SK-N-SH (cell line): ENCODE measurements at regions not wholly inside any gene's neighbourhood (a gene's known extent, or its start where the extent isn't known, plus 50 kb on each side); places are given as distances from the start of the nearest gene placed in this dataset.

Experiments
- CTCF ChIA-PET: fragments of 300-600, 350-600 bp; formaldehyde crosslinking; extraction: SDS; loops from one replicate; lab custom pipeline; 2021; lab: Yijun Ruan, JAX
- POLR2A ChIA-PET: fragments of 350-600 bp; sonication (Branson Sonifier 250); formaldehyde crosslinking; extraction: SDS; loops from one replicate; lab custom pipeline; 2020; ENCODE audit warnings: antibody characterized with exemption, inconsistent platforms; lab: Yijun Ruan, JAX
- DNase-seq: peaks from one replicate; pipeline ENCODE4 v3.0.0; 2012
- H2AFZ ChIP-seq: fragments of 200-600 bp; sonication (generic); 2 replicates; pipeline ENCODE4 v1.8.1; 2016; ENCODE audit warnings: antibody characterized with exemption, mild to moderate bottlenecking, low read depth
- H3F3A ChIP-seq: fragments of 200-600 bp; sonication (generic); replicated peaks from 2 replicates; pipeline ENCODE3; 2016; ENCODE audit warnings: antibody characterized with exemption, mild to moderate bottlenecking; ENCODE audit not compliant: insufficient read depth
- H3K27ac ChIP-seq, 2 experiments: fragments of 200-500 bp in 1 of 2; fragments of 200-600 bp in 1 of 2; sonication (Bioruptor generic) in 1 of 2; sonication (generic), shearing (Covaris generic) in 1 of 2; 2 replicates each; pipeline versions ENCODE4 v1.5.1 to v1.6.1; 2014 to 2016; ENCODE audit warnings: low read depth in 2 of 2, inconsistent platforms in 1 of 2, low read length in 1 of 2, mild to moderate bottlenecking in 1 of 2, mixed read lengths in 1 of 2
- H3K27me3 ChIP-seq: fragments of 200-600 bp; sonication (generic), shearing (Covaris generic); 2 replicates; pipeline ENCODE4 v1.6.1; 2016; ENCODE audit warnings: mixed run types; ENCODE audit not compliant: insufficient read depth
- H3K36me3 ChIP-seq, 2 experiments: fragments of 200-500 bp in 1 of 2; fragments of 200-600 bp in 1 of 2; sonication (Bioruptor generic) in 1 of 2; sonication (generic) in 1 of 2; replicated peaks in 1 of 2; 2 replicates each; pipeline versions ENCODE3 to v1.5.1; 2014 to 2016; ENCODE audit warnings: low read length in 1 of 2, mild to moderate bottlenecking in 1 of 2; ENCODE audit not compliant: insufficient read depth in 2 of 2, control insufficient read depth in 1 of 2
- H3K4me1 ChIP-seq, 2 experiments: fragments of 200-500 bp in 1 of 2; fragments of 200-600 bp in 1 of 2; sonication (Bioruptor generic) in 1 of 2; sonication (generic), shearing (Covaris generic) in 1 of 2; 2 replicates each; pipeline versions ENCODE4 v1.5.1 to v1.6.1; 2014 to 2016; ENCODE audit warnings: low read depth in 1 of 2, low read length in 1 of 2, mixed run types in 1 of 2; ENCODE audit not compliant: insufficient read depth in 2 of 2, control insufficient read depth in 1 of 2
- H3K4me2 ChIP-seq: fragments of 200-600 bp; sonication (generic), shearing (Covaris generic); 2 replicates; pipeline ENCODE4 v1.6.1; 2017; ENCODE audit warnings: mixed run types
- H3K4me3 ChIP-seq, 2 experiments: fragments of 200-500 bp in 1 of 2; fragments of 200-600 bp in 1 of 2; sonication (Bioruptor generic) in 1 of 2; sonication (generic), shearing (Covaris generic) in 1 of 2; 2 replicates each; pipeline versions ENCODE4 v1.5.1 to v1.8.1; 2014 to 2016; ENCODE audit warnings: low read depth in 2 of 2, inconsistent platforms in 1 of 2, low read length in 1 of 2, mild to moderate bottlenecking in 1 of 2, mixed read lengths in 1 of 2, moderate library complexity in 1 of 2
- H3K79me2 ChIP-seq: fragments of 200-600 bp; sonication (generic); 2 replicates; pipeline ENCODE4 v1.8.1; 2017; ENCODE audit warnings: mild to moderate bottlenecking; ENCODE audit not compliant: insufficient read depth
- H3K9ac ChIP-seq: fragments of 200-600 bp; sonication (generic); 2 replicates; pipeline ENCODE4 v1.6.1; 2017; ENCODE audit warnings: mixed run types
- H3K9me2 ChIP-seq: fragments of 200-600 bp; sonication (generic); 2 replicates; pipeline ENCODE4 v1.6.1; 2017; ENCODE audit warnings: mixed run types
- H3K9me3 ChIP-seq: fragments of 200-600 bp; sonication (generic); 2 replicates; pipeline ENCODE4 v1.6.1; 2017; ENCODE audit warnings: mixed run types, mild to moderate bottlenecking, moderate library complexity
- H4K20me1 ChIP-seq: fragments of 200-600 bp; sonication (generic); 2 replicates; pipeline ENCODE4 v1.6.1; 2017; ENCODE audit warnings: mild to moderate bottlenecking, mixed run types; ENCODE audit not compliant: insufficient read depth
- CHD2 ChIP-seq: fragments of 150-350 bp; IDR thresholded peaks from 2 replicates; pipeline ENCODE4 v1.6.1; 2018; ENCODE audit warnings: low read length; ENCODE audit not compliant: partially characterized antibody
- EP300 ChIP-seq, 2 experiments: IDR thresholded peaks; 2 replicates each; pipeline versions ENCODE4 v1.4.0 to v1.6.1; 2012; ENCODE audit warnings: borderline replicate concordance in 1 of 2, low read depth in 1 of 2, low read length in 1 of 2
- EZH2phosphoT487 ChIP-seq: fragments of 200-600 bp; sonication (generic); IDR thresholded peaks from 2 replicates; pipeline ENCODE4 v1.6.1; 2017; ENCODE audit warnings: low read depth, mixed run types, mild to moderate bottlenecking, antibody characterized with exemption, moderate library complexity, borderline replicate concordance
- FOSL2 ChIP-seq: IDR thresholded peaks from 2 replicates; pipeline ENCODE4 v1.4.0; 2012; ENCODE audit warnings: low read depth, mild to moderate bottlenecking, moderate library complexity, borderline replicate concordance
- FOXJ3 ChIP-seq: sonication (generic); formaldehyde crosslinking; IDR thresholded peaks from 2 replicates; pipeline ENCODE4 v1.5.1; 2020; ENCODE audit warnings: mild to moderate bottlenecking, missing genetic modification reagents
- GABPA ChIP-seq: IDR thresholded peaks from 2 replicates; pipeline ENCODE4 v1.4.0; 2012; ENCODE audit warnings: low read depth, mild to moderate bottlenecking
- MEF2A ChIP-seq: IDR thresholded peaks from 2 replicates; pipeline ENCODE4 v1.4.0; 2012; ENCODE audit warnings: low read depth, borderline replicate concordance
- POLR2AphosphoS5 ChIP-seq: IDR thresholded peaks from 2 replicates; pipeline ENCODE4 v1.6.1; 2012; ENCODE audit warnings: low read depth, low read length
- RAD21 ChIP-seq: IDR thresholded peaks from 2 replicates; pipeline ENCODE4 v1.6.1; 2012; ENCODE audit warnings: mild to moderate bottlenecking, low read length
- RFX5 ChIP-seq: IDR thresholded peaks from 2 replicates; pipeline ENCODE4 v1.6.1; 2012; ENCODE audit warnings: mild to moderate bottlenecking, improper control_type of control experiment, low read length
- SMC3 ChIP-seq: IDR thresholded peaks from 2 replicates; pipeline ENCODE4 v1.6.1; 2012; ENCODE audit warnings: low read depth, low read length, improper control_type of control experiment
- TCF12 ChIP-seq: IDR thresholded peaks from 2 replicates; pipeline ENCODE4 v1.4.0; 2012
- WGBS: methylation state at CpG from one replicate; pipeline ENCODE4 v1.1.6; 2017; ENCODE audit warnings: low lambda C conversion rate; 5-methylcytosine and 5-hydroxymethylcytosine counted together
- TF ChIP-seq, protein P1 (sequence below): fragments of 150-350 bp; IDR thresholded peaks from 2 replicates; pipeline ENCODE4 v1.6.1; 2017; ENCODE audit warnings: antibody characterized with exemption, low read length, low read depth, borderline replicate concordance
- TF ChIP-seq, protein P2 (sequence below): IDR thresholded peaks from 2 replicates; pipeline ENCODE4 v1.4.0; 2012; ENCODE audit warnings: low read depth
- TF ChIP-seq, protein P3 (sequence below): fragments of 200-600 bp; sonication (generic); IDR thresholded peaks from 2 replicates; pipeline ENCODE4 v1.6.1; 2017; ENCODE audit warnings: antibody characterized with exemption, mild to moderate bottlenecking, moderate library complexity
- TF ChIP-seq, protein P4 (sequence below): IDR thresholded peaks from 2 replicates; pipeline ENCODE4 v1.4.0; 2012; ENCODE audit warnings: low read depth, borderline replicate concordance

DNA sequence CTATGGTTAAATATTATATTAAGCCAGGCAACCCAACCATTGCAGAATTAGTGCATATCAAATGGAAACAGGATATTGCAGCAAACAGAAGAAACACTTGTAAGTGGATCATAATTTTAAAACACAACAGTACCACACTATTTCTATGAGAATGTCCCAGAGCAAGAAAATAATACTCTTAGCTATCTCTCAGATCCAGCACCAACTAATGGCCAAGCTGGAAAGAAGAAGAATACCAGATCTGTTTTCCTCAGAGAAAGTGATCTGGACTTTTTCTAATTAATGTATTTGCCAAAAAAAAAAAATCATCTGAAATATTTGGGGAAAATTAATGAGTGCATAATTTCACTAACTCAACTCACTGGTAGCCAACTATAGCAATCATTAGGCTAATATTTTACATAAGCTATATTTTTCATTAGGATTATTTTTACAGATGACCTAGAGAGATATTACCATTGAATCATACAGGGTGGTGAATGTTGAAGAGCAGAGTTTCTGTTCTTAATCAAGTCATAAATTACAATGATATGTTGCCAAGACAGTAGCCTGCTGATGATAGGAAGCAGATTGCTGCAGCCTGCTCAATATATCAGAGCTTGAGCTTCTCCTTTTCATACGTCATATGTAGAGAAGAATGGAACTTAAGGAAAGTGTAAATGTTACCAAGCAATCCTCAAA lies 995.4 kb upstream of the LRRN3 start (continued):
- TF ChIP-seq, protein P1, sequence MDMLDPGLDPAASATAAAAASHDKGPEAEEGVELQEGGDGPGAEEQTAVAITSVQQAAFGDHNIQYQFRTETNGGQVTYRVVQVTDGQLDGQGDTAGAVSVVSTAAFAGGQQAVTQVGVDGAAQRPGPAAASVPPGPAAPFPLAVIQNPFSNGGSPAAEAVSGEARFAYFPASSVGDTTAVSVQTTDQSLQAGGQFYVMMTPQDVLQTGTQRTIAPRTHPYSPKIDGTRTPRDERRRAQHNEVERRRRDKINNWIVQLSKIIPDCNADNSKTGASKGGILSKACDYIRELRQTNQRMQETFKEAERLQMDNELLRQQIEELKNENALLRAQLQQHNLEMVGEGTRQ, result no peak

DNA sequence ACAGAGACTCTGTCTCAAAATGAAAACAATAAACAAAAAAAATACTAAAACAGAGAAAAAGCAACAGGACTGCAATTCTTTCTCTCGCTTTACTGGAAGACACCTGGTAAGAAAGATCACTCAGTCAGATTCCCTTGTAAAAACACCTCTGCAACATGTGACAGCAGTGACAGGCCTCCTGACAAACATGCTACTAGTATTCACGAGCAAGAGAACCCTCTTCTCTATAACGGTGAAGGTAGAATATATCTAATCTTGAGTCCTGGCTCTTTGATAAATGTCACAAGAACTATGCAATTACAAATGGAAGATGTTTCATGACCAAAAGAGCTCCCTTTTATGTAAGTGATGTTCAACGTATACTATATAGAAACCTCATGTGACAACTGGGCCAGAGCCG lies 986.7 kb upstream of the LRRN3 start:
- no peaks in the 10 kb centered on the region for H3K27me3 ChIP-seq
- H3K4me1 ChIP-seq, result no peaks in the 10 kb centered on the region
- no peak for TF ChIP-seq EZH2phosphoT487
- TF ChIP-seq CHD2, result no peak
- TF ChIP-seq SMC3, result no peak
- TF ChIP-seq TCF12, result no peak
- TF ChIP-seq RAD21, result no peak
- no peak for TF ChIP-seq FOXJ3 (CRISPR knock-in tag)
- TF ChIP-seq, all 33 proteins: peak for 0
- Histone ChIP-seq H3K4me2 (no peak overlapping the region), H3F3A (no peaks in the 10 kb centered on the region), H3K36me3 (no peaks in the 10 kb centered on the region), H3K27ac (no peak overlapping the region), H3K9ac (no peak overlapping the region), H3K9me2 (no peaks in the 10 kb centered on the region), H3K4me3 (no peak overlapping the region), H3K9me3 (no peaks in the 10 kb centered on the region; the same call in 1 of the 2 replicates), H4K20me1 (no peaks in the 10 kb centered on the region), H2AFZ (no peak overlapping the region), H3K79me2 (no peaks in the 10 kb centered on the region)
- CTCF ChIA-PET, result no interaction called here
- WGBS, result 32% methylated on average over 5 of the region's 5 CpGs
- POLR2A ChIA-PET, result no interaction called here
- DNase-seq, result no peak

DNA sequence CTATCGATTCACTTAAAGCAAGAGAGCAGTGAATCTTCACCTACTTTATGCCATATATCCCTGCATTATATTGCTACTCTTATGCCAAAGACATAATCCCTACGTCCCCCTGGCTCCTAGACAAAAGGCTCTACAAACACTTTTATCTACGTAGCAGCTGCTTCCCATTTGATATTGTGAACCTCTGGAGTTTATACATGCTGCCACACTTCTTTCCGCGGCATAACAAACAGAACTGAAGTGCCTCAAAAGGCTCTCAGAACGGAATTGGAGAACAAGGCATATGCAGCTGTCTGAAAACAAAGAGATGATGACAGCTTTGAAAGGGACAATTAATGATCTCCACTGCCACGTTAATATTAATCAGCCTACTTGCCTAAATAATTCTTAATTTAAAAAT lies 985.6 kb upstream of the LRRN3 start:
- DNase-seq, result no peak
- ChIA-PET CTCF (no interaction called here), POLR2A (no interaction called here)
- Histone ChIP-seq H3K4me2 (no peak overlapping the region), H3K36me3 (no peaks in the 10 kb centered on the region), H4K20me1 (no peaks in the 10 kb centered on the region), H3K27me3 (no peaks in the 10 kb centered on the region), H3K9me3 (no peaks in the 10 kb centered on the region), H3K4me1 (no peaks in the 10 kb centered on the region), H2AFZ (no peak overlapping the region), H3K9me2 (no peaks in the 10 kb centered on the region), H3K9ac (no peak overlapping the region), H3K27ac (no peak overlapping the region), H3K4me3 (no peak overlapping the region), H3K79me2 (no peaks in the 10 kb centered on the region), H3F3A (no peaks in the 10 kb centered on the region)
- TF ChIP-seq FOSL2, result no peak
- no peak for TF ChIP-seq MEF2A
- TF ChIP-seq, protein P2, sequence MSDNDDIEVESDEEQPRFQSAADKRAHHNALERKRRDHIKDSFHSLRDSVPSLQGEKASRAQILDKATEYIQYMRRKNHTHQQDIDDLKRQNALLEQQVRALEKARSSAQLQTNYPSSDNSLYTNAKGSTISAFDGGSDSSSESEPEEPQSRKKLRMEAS, result no peak
- no peak for TF ChIP-seq POLR2AphosphoS5
- TF ChIP-seq, protein P3, sequence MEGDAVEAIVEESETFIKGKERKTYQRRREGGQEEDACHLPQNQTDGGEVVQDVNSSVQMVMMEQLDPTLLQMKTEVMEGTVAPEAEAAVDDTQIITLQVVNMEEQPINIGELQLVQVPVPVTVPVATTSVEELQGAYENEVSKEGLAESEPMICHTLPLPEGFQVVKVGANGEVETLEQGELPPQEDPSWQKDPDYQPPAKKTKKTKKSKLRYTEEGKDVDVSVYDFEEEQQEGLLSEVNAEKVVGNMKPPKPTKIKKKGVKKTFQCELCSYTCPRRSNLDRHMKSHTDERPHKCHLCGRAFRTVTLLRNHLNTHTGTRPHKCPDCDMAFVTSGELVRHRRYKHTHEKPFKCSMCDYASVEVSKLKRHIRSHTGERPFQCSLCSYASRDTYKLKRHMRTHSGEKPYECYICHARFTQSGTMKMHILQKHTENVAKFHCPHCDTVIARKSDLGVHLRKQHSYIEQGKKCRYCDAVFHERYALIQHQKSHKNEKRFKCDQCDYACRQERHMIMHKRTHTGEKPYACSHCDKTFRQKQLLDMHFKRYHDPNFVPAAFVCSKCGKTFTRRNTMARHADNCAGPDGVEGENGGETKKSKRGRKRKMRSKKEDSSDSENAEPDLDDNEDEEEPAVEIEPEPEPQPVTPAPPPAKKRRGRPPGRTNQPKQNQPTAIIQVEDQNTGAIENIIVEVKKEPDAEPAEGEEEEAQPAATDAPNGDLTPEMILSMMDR, result no peak
- no peak for TF ChIP-seq GABPA
- TF ChIP-seq EP300 (IDR thresholded peaks at IDR 0.05; ENCODE audit: borderline replicate concordance in 1 of 2, low read depth in 1 of 2, low read length in 1 of 2), result no peak
- no peak for TF ChIP-seq RFX5
- TF ChIP-seq, protein P4, sequence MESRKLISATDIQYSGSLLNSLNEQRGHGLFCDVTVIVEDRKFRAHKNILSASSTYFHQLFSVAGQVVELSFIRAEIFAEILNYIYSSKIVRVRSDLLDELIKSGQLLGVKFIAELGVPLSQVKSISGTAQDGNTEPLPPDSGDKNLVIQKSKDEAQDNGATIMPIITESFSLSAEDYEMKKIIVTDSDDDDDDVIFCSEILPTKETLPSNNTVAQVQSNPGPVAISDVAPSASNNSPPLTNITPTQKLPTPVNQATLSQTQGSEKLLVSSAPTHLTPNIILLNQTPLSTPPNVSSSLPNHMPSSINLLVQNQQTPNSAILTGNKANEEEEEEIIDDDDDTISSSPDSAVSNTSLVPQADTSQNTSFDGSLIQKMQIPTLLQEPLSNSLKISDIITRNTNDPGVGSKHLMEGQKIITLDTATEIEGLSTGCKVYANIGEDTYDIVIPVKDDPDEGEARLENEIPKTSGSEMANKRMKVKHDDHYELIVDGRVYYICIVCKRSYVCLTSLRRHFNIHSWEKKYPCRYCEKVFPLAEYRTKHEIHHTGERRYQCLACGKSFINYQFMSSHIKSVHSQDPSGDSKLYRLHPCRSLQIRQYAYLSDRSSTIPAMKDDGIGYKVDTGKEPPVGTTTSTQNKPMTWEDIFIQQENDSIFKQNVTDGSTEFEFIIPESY, result no peak
- WGBS, result 30% methylated on average over 7 of the region's 7 CpGs
